HCT116 (cell line): ENCODE measurements at regions not wholly inside any gene's neighbourhood (a gene's known extent, or its start where the extent isn't known, plus 50 kb on each side); places are given as distances from the start of the nearest gene placed in this dataset.

Experiments
- FOSL1 ChIP-seq: IDR thresholded peaks from 2 replicates; pipeline ENCODE4 v1.6.1; 2012; ENCODE audit warnings: low read depth
- POLR2AphosphoS5 ChIP-seq: IDR thresholded peaks from 2 replicates; pipeline ENCODE4 v1.6.1; 2011; ENCODE audit warnings: mild to moderate bottlenecking, low read depth, low read length, moderate library complexity
- SP1 ChIP-seq: IDR thresholded peaks from 2 replicates; pipeline ENCODE4 v1.6.1; 2012; ENCODE audit warnings: low read depth
- SRF ChIP-seq: IDR thresholded peaks from 2 replicates; pipeline ENCODE4 v1.6.1; 2012; ENCODE audit warnings: low read depth
- TCF7L2 ChIP-seq: IDR thresholded peaks from 2 replicates; pipeline ENCODE4 v1.7.0; 2011; ENCODE audit warnings: borderline replicate concordance, inconsistent platforms; ENCODE audit not compliant: insufficient read depth, insufficient read length; ENCODE audit errors: extremely low read depth
- TF ChIP-seq, protein P1 (sequence below), 3 experiments: fragments of 200-600 bp in 1 of 3; sonication (generic) in 1 of 3; IDR thresholded peaks in 2 of 3; conservative IDR thresholded peaks in 1 of 3; 2 replicates each; pipeline ENCODE4 v1.5.1; 2012 to 2017; ENCODE audit warnings: low read depth in 2 of 3, low read length in 2 of 3, antibody characterized with exemption in 1 of 3, borderline replicate concordance in 1 of 3, control low read depth in 1 of 3, mild to moderate bottlenecking in 1 of 3, mixed read lengths in 1 of 3, mixed run types in 1 of 3, moderate library complexity in 1 of 3; ENCODE audit not compliant: insufficient read depth in 1 of 3

DNA sequence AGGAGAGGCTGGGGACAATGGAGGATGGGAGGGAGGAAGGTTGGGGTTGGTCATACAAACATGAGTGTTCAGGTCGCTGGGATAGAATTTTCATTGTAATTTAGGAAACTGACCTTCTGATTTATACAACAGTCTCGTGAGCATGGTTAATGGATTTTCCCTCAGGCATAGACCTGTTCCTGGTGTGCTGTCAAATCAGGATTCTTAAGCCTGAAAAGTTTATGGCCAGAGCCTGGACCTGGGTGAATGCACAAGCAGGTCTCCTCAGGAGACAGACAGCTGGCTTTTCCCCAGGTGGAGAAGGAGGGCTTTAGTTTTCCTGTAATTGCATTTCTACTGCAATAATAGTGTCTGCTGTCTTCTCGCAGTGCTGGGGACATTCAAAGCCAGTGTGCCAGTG is 338.0 kb downstream of the SHQ1 start:
- TF ChIP-seq, protein P1, sequence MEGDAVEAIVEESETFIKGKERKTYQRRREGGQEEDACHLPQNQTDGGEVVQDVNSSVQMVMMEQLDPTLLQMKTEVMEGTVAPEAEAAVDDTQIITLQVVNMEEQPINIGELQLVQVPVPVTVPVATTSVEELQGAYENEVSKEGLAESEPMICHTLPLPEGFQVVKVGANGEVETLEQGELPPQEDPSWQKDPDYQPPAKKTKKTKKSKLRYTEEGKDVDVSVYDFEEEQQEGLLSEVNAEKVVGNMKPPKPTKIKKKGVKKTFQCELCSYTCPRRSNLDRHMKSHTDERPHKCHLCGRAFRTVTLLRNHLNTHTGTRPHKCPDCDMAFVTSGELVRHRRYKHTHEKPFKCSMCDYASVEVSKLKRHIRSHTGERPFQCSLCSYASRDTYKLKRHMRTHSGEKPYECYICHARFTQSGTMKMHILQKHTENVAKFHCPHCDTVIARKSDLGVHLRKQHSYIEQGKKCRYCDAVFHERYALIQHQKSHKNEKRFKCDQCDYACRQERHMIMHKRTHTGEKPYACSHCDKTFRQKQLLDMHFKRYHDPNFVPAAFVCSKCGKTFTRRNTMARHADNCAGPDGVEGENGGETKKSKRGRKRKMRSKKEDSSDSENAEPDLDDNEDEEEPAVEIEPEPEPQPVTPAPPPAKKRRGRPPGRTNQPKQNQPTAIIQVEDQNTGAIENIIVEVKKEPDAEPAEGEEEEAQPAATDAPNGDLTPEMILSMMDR (IDR thresholded peaks at IDR 0.05 in 2 of 3, conservative IDR thresholded peaks at IDR 0.05 in 1 of 3; ENCODE audit: borderline replicate concordance in 1 of 3, insufficient read depth in 1 of 3, low read depth in 2 of 3, low read length in 2 of 3) = no peak
- TF ChIP-seq SRF (no peak), POLR2AphosphoS5 (no peak), FOSL1 (no peak), TCF7L2 (no peak), SP1 (no peak)
